ENCODE measurements at regions not wholly inside any gene's neighbourhood (a gene's known extent, or its start where the extent isn't known, plus 50 kb on each side); places are given as distances from the start of the nearest gene placed in this dataset.
"Not testable (repeated sequence)": the region's sequence is repeated elsewhere in the genome, so short reads cannot be mapped to it uniquely, and the experiment has no call there.

DNA sequence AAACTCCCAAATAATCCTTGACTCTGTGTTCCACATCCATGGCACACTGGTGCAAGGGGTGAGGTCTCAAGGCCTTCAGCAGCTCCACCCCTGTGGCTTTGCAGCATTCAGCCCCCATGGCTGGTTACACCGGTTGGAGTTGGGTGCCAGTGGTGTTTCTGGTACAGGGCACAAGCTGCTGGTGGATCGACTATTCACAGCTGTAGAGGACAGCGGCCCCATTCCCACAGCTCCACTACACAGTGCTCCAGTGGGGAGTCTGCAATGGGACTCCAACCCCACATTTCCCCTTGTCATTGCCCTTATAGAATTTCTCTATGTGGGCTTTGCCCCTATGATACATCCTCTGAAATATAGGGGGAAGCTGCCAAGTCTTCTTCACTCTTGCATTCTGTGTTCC lies 64.3 kb upstream of the SGO1 start:
- Histone ChIP-seq H3K27me3 (no peaks in the 10 kb centered on the region), H3K36me3 (no peaks in the 10 kb centered on the region), H3K9me3 (no peaks in the 10 kb centered on the region), H3K4me3 (no peak overlapping the region), H3K4me1 (ENCODE audit: insufficient read depth) (no peaks in the 10 kb centered on the region), H3K27ac (no peak overlapping the region)
- intact Hi-C loops (cut with DNase I): no loop called here
- TF ChIP-seq EP300 (IDR thresholded peaks at IDR 0.05) (no peak), POLR2A (IDR thresholded peaks at IDR 0.05) (no peak)
- TF ChIP-seq, protein P1, sequence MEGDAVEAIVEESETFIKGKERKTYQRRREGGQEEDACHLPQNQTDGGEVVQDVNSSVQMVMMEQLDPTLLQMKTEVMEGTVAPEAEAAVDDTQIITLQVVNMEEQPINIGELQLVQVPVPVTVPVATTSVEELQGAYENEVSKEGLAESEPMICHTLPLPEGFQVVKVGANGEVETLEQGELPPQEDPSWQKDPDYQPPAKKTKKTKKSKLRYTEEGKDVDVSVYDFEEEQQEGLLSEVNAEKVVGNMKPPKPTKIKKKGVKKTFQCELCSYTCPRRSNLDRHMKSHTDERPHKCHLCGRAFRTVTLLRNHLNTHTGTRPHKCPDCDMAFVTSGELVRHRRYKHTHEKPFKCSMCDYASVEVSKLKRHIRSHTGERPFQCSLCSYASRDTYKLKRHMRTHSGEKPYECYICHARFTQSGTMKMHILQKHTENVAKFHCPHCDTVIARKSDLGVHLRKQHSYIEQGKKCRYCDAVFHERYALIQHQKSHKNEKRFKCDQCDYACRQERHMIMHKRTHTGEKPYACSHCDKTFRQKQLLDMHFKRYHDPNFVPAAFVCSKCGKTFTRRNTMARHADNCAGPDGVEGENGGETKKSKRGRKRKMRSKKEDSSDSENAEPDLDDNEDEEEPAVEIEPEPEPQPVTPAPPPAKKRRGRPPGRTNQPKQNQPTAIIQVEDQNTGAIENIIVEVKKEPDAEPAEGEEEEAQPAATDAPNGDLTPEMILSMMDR (IDR thresholded peaks at IDR 0.05): no peak
- 94 to 100% (median 98%) methylated on average over 3 of the region's 3 CpGs for WGBS, 3 donors
- no peak for DNase-seq

DNA sequence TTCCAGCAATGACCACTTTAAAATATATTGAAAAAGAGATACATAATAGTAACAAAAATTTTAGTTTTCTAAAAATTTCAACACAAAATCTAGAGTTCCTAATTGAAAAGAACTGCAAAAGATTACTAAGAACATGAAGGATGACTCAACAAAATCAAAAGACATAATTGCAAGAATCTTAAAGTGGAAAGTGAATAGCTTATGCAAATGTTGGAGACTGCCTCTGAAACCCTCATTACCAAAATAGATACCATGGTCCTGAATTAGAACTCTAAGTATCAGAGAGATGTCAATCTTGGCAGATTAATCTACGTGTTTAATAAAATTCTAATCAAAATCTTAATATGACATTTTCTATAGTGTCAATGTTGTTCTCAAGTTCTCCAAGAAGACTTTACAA lies 60.7 kb upstream of the SGO1 start:
- H3K27me3 ChIP-seq: no peaks in the 10 kb centered on the region
- H3K4me3 ChIP-seq: no peak overlapping the region
- no peaks in the 10 kb centered on the region for H3K36me3 ChIP-seq
- no peaks in the 10 kb centered on the region for H3K9me3 ChIP-seq
- no peak overlapping the region for H3K27ac ChIP-seq
- no peak for DNase-seq
- WGBS, 3 donors: 87 to 96% (median 90%) methylated on average over 1 of the region's 1 CpG
- TF ChIP-seq POLR2A (IDR thresholded peaks at IDR 0.05) (no peak), EP300 (IDR thresholded peaks at IDR 0.05) (no peak)
- TF ChIP-seq, protein P1 (IDR thresholded peaks at IDR 0.05): no peak
- intact Hi-C loops (cut with DNase I): no loop called here
- H3K4me1 ChIP-seq (ENCODE audit: insufficient read depth): no peaks in the 10 kb centered on the region

DNA sequence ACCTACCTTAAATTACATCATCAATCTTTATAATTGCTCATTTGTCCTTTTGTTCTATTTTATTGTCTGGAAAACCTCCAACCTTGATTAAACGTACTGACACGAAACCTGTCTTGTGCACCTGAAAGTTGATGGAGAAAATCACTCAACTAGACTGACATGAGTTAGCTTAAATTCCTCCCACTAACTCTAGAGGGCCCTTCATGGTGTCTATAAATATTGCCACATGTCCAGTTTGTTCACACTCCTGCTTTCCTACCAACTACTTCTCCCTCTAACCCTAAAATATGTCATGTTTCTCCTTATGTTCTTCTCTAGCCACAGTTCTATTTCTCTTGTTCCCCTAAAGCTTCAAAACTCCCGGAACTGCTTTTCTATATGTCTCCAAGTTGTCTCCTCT lies 59.8 kb upstream of the SGO1 start:
- intact Hi-C loops (cut with DNase I): no loop called here
- DNase-seq: no peak
- Histone ChIP-seq H3K9me3 (no peaks in the 10 kb centered on the region), H3K36me3 (no peaks in the 10 kb centered on the region), H3K4me3 (no peak overlapping the region), H3K27ac (no peak overlapping the region), H3K4me1 (ENCODE audit: insufficient read depth) (no peaks in the 10 kb centered on the region), H3K27me3 (no peaks in the 10 kb centered on the region)
- 84 to 95% (median 95%) methylated on average over 3 of the region's 3 CpGs for WGBS, 3 donors
- TF ChIP-seq POLR2A (IDR thresholded peaks at IDR 0.05): no peak

DNA sequence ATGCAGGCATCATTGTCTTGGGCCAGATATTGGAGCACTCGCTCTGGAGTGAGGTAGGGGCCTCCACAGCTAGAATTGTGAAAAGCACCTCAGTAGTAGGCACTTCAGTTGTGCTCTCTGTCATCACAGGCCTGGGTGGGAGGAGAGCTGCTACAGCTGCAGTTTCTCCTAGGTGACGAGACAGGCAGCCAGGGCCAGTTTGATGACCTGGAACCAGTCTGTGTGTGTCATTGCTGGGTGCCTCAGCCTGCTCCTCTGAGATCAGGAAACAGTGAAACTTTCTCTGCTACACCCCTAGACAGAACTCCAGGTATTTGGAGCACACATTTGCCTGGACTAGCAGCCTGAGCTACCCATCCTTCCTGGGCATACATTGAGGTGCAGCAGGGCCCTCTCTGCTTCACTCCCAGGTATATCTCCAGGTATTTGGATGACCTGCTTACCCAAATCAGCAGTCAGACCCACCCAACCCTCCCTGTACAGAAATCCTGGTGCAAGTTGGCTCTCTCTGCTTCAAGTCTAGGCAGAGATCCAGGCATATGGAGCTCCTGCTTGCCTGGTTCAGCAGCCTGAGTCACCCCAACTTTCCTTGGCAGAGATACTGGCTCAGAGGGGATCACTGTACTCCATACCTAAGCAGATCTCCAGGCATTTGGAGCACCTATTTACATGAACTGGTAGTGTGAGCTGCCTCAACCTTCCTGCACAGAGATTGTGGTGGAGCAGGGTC lies 54.3 kb upstream of the SGO1 start:
- Histone ChIP-seq H3K9me3 (no peaks in the 10 kb centered on the region), H3K27ac (no peak overlapping the region), H3K36me3 (no peaks in the 10 kb centered on the region), H3K4me3 (no peak overlapping the region), H3K4me1 (ENCODE audit: insufficient read depth) (peaks cover 2% of the 10 kb centered on the region), H3K27me3 (no peaks in the 10 kb centered on the region)
- intact Hi-C loops (cut with DNase I): no loop called here
- DNase-seq: no peak
- TF ChIP-seq POLR2A (IDR thresholded peaks at IDR 0.05) (no peak), EP300 (IDR thresholded peaks at IDR 0.05) (no peak)
- TF ChIP-seq, protein P1 (IDR thresholded peaks at IDR 0.05): no peak
- 94 to 100% (median 97%) methylated on average over 2 of the region's 2 CpGs for whole genome bisulfite sequencing, 3 donors

DNA sequence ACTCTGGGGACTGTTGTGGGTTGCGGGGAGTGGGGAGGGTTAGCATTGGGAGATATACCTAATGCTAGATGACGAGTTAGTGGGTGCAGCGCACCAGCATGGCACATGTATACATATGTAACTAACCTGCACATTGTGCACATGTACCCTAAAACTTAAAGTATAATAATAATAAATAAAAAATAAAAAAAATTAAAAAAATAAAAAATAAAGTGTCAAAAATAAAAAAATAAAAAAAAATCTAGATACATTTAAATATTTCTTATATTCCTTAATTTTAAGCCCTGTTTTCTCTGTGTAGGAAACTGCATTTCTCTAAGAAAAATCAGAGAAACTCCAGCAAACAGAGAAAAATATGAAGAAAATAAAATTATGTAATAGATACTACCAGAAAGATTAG lies 52.2 kb upstream of the SGO1 start:
- H3K9me3 ChIP-seq; H3K4me3 ChIP-seq; H3K36me3 ChIP-seq; H3K27me3 ChIP-seq; H3K27ac ChIP-seq; DNase-seq; intact Hi-C loops (cut with DNase I); H3K4me1 ChIP-seq (ENCODE audit: insufficient read depth): not testable (repeated sequence)
- WGBS, 3 donors: 94 to 100% (median 98%) methylated on average over 3 of the region's 3 CpGs
